ENCODE measurements at regions not wholly inside any gene's neighbourhood (a gene's known extent, or its start where the extent isn't known, plus 50 kb on each side); places are given as distances from the start of the nearest gene placed in this dataset.

- no peak for TF ChIP-seq CTCF (IDR thresholded peaks at IDR 0.05)
- no peak for TF ChIP-seq EP300 (IDR thresholded peaks at IDR 0.05; ENCODE audit: low read depth)
- TF ChIP-seq POLR2A (IDR thresholded peaks at IDR 0.05) = no peak
- TF ChIP-seq POLR2AphosphoS5 (IDR thresholded peaks at IDR 0.05) = no peak
Measured at GRCh38 chr6:14817074-14817473, 428.8 kb upstream of the JARID2 start.
